SJCRH30 (cell line): ENCODE measurements at regions not wholly inside any gene's neighbourhood (a gene's known extent, or its start where the extent isn't known, plus 50 kb on each side); places are given as distances from the start of the nearest gene placed in this dataset.
"Not testable (repeated sequence)": the region's sequence is repeated elsewhere in the genome, so short reads cannot be mapped to it uniquely, and the experiment has no call there.

Source experiments
- DNase-seq, 2 experiments: peaks; one replicate each; pipeline ENCODE4 v3.0.0-alpha.2; 2015 to 2020
- H3K27ac ChIP-seq: fragments of 250-450 bp; sonication (Bioruptor Pico); 2 replicates; pipeline ENCODE4 v1.5.1; 2020; ENCODE audit warnings: mild to moderate bottlenecking, moderate library complexity
- H3K27me3 ChIP-seq: fragments of 250-450 bp; sonication (Bioruptor Pico); 2 replicates; pipeline ENCODE4 v1.5.1; 2020; ENCODE audit warnings: mild to moderate bottlenecking, moderate library complexity
- H3K36me3 ChIP-seq: fragments of 250-450 bp; sonication (Bioruptor Pico); 2 replicates; pipeline ENCODE4 v1.5.1; 2020; ENCODE audit warnings: mild to moderate bottlenecking, moderate library complexity
- H3K4me1 ChIP-seq: fragments of 250-450 bp; sonication (Bioruptor Pico); 2 replicates; pipeline ENCODE4 v1.5.1; 2020; ENCODE audit warnings: mild to moderate bottlenecking, moderate library complexity
- H3K4me3 ChIP-seq: fragments of 250-450 bp; sonication (Bioruptor Pico); 2 replicates; pipeline ENCODE4 v1.5.1; 2020; ENCODE audit warnings: mild to moderate bottlenecking, moderate library complexity
- H3K9me3 ChIP-seq: fragments of 250-450 bp; sonication (Bioruptor Pico); replicated peaks from 2 replicates; pipeline ENCODE4 v1.5.1; 2020; ENCODE audit warnings: mild to moderate bottlenecking, moderate library complexity

- not testable (repeated sequence) for H3K27me3 ChIP-seq, H3K4me1 ChIP-seq, DNase-seq, H3K4me3 ChIP-seq, H3K36me3 ChIP-seq, H3K9me3 ChIP-seq, H3K27ac ChIP-seq
Measured at GRCh38 chr15:20184879-20185278, 356.7 kb downstream of the GOLGA6L6 start.

- not testable (repeated sequence) for DNase-seq, H3K27ac ChIP-seq, H3K36me3 ChIP-seq
Measured at GRCh38 chr15:20168221-20168620, 373.4 kb downstream of the GOLGA6L6 start.

GRCh38 chr15:20153528-20153927 is 388.1 kb downstream of the GOLGA6L6 start:
- not testable (repeated sequence) for DNase-seq, H3K4me1 ChIP-seq, H3K27ac ChIP-seq, H3K27me3 ChIP-seq, H3K9me3 ChIP-seq, H3K4me3 ChIP-seq, H3K36me3 ChIP-seq

More at GRCh38 chr15:20168221-20168620, 373.4 kb downstream of the GOLGA6L6 start:
- H3K4me3 ChIP-seq, H3K9me3 ChIP-seq, H3K4me1 ChIP-seq, H3K27me3 ChIP-seq: not testable (repeated sequence)

GRCh38 chr15:20148679-20149078 is 392.9 kb downstream of the GOLGA6L6 start:
- DNase-seq = not testable (repeated sequence)

GRCh38 chr15:20148008-20148407 is 393.6 kb downstream of the GOLGA6L6 start:
- not testable (repeated sequence) for DNase-seq, H3K27ac ChIP-seq, H3K4me3 ChIP-seq, H3K36me3 ChIP-seq, H3K27me3 ChIP-seq, H3K4me1 ChIP-seq, H3K9me3 ChIP-seq

More at GRCh38 chr15:20148679-20149078, 392.9 kb downstream of the GOLGA6L6 start:
- not testable (repeated sequence) for H3K9me3 ChIP-seq, H3K27ac ChIP-seq, H3K4me1 ChIP-seq, H3K36me3 ChIP-seq, H3K27me3 ChIP-seq, H3K4me3 ChIP-seq

- H3K27ac ChIP-seq, H3K4me1 ChIP-seq, H3K36me3 ChIP-seq, H3K4me3 ChIP-seq, H3K9me3 ChIP-seq, DNase-seq, H3K27me3 ChIP-seq: not testable (repeated sequence)
Measured at GRCh38 chr15:20144333-20145036, 397.1 kb downstream of the GOLGA6L6 start.

- not testable (repeated sequence) for H3K4me3 ChIP-seq, DNase-seq, H3K27me3 ChIP-seq, H3K36me3 ChIP-seq, H3K9me3 ChIP-seq, H3K4me1 ChIP-seq, H3K27ac ChIP-seq
Measured at GRCh38 chr15:20142906-20143305, 398.7 kb downstream of the GOLGA6L6 start.

GRCh38 chr15:20142410-20142809 is 399.2 kb downstream of the GOLGA6L6 start:
- H3K4me3 ChIP-seq, H3K27ac ChIP-seq, H3K27me3 ChIP-seq, H3K36me3 ChIP-seq, H3K4me1 ChIP-seq, DNase-seq, H3K9me3 ChIP-seq: not testable (repeated sequence)

- DNase-seq, H3K27me3 ChIP-seq, H3K4me1 ChIP-seq, H3K4me3 ChIP-seq, H3K36me3 ChIP-seq, H3K27ac ChIP-seq, H3K9me3 ChIP-seq: not testable (repeated sequence)
Measured at GRCh38 chr15:20124668-20125067, 416.9 kb downstream of the GOLGA6L6 start.

GRCh38 chr15:20106026-20106425 is 435.6 kb downstream of the GOLGA6L6 start:
- no peaks in the 10 kb centered on the region for H3K4me1 ChIP-seq
- H3K27ac ChIP-seq = no peak overlapping the region
- H3K27me3 ChIP-seq = no peaks in the 10 kb centered on the region
- H3K4me3 ChIP-seq = no peak overlapping the region
- H3K9me3 ChIP-seq = no peaks in the 10 kb centered on the region
- no peak for DNase-seq
- no peaks in the 10 kb centered on the region for H3K36me3 ChIP-seq

- H3K36me3 ChIP-seq, H3K4me1 ChIP-seq, DNase-seq, H3K9me3 ChIP-seq, H3K27me3 ChIP-seq, H3K27ac ChIP-seq, H3K4me3 ChIP-seq: not testable (repeated sequence)
Measured at GRCh38 chr15:20105011-20105990, 436.3 kb downstream of the GOLGA6L6 start.

GRCh38 chr15:20104551-20104950 is 437.0 kb downstream of the GOLGA6L6 start:
- not testable (repeated sequence) for H3K4me3 ChIP-seq, H3K36me3 ChIP-seq, H3K9me3 ChIP-seq, H3K27me3 ChIP-seq, H3K4me1 ChIP-seq, DNase-seq, H3K27ac ChIP-seq

GRCh38 chr15:20102862-20103261 is 438.7 kb downstream of the GOLGA6L6 start:
- DNase-seq, H3K36me3 ChIP-seq, H3K27ac ChIP-seq, H3K4me3 ChIP-seq, H3K4me1 ChIP-seq, H3K9me3 ChIP-seq, H3K27me3 ChIP-seq: not testable (repeated sequence)

GRCh38 chr15:20102209-20102608 is 439.4 kb downstream of the GOLGA6L6 start:
- not testable (repeated sequence) for H3K4me3 ChIP-seq, H3K27me3 ChIP-seq, H3K9me3 ChIP-seq, H3K4me1 ChIP-seq, H3K27ac ChIP-seq, H3K36me3 ChIP-seq, DNase-seq

- not testable (repeated sequence) for H3K27me3 ChIP-seq, H3K4me3 ChIP-seq, DNase-seq, H3K27ac ChIP-seq, H3K4me1 ChIP-seq, H3K36me3 ChIP-seq, H3K9me3 ChIP-seq
Measured at GRCh38 chr15:20101281-20101680, 440.3 kb downstream of the GOLGA6L6 start.
